HG03045 (cell line): ENCODE measurements at regions not wholly inside any gene's neighbourhood (a gene's known extent, or its start where the extent isn't known, plus 50 kb on each side); places are given as distances from the start of the nearest gene placed in this dataset.
"Not testable (repeated sequence)": the region's sequence is repeated elsewhere in the genome, so short reads cannot be mapped to it uniquely, and the experiment has no call there.

ENCODE experiments used
- ATAC-seq: cut with Tn5 transposase; IDR thresholded peaks from one replicate; pipeline ENCODE4 v1.9.1; 2021; ENCODE audit warnings: mild to moderate bottlenecking, moderate library complexity; ENCODE audit not compliant: unreplicated experiment

DNA sequence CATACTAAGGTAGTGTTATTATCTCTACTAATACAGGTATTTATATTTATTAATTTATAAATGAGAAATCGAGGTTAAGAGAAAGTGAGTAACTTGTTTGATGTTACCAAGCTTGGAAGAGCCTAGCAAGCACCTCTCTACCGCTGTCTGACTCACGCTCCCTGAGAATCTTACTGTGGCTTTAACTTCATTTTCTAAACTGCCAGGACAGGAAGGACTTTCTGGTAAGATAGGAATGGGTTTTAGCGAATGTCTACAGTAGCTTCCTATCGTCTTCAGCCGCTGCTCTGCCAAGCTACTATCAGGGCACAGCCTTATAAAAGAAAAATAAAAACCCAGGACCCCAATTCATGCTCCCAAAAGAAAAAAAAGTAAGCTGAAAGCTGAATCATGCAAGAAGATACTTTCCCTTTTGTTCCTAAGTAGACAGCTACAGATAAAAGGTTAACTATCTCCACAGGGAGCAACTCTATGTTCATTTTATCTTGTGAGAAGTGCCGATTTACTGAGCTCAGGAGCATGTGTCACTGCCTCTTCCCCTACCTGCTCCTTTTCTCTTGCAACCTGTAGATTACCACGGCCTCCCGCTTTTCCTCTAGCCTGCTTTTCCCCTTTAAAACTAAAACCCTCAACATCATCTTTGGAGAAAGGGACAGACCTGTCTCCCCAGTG is 60.2 kb downstream of the THNSL1 start:
- no peak for ATAC-seq

DNA sequence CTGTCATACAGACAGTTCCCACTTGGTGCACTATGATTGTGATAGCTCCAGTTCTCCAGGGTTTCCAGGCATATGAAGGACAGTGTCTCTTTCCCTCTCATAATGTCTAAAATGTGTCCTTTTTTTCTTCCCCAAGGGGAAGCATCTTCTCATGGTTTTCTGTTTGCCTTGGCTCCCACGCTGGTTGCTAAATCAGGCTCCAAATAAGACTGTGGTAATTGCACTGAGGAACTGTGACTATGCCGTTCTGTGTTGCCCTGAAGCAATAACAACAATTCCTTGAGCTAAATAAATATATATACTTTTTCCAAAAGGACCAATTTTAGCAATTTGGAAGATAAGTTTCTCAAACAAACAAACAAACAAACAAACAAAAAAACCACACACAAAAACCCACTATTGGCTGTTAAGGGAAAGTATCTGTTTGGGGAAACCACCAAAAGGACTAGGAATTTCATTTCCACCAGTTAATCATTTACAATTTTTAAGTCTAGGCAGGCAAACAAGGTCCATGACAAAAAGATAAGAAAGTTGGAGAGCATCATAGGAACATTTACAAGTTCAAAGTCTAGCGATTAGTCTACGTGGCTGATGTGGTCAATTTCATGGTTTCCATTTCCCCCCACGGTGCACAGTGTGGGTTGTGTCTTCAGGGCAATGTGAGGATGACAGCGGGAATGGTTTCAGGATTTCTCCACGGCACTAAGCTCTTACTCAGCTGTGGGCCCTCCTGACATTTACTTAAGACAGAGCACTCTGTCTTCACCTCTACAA is 62.4 kb downstream of the THNSL1 start:
- ATAC-seq: no peak

DNA sequence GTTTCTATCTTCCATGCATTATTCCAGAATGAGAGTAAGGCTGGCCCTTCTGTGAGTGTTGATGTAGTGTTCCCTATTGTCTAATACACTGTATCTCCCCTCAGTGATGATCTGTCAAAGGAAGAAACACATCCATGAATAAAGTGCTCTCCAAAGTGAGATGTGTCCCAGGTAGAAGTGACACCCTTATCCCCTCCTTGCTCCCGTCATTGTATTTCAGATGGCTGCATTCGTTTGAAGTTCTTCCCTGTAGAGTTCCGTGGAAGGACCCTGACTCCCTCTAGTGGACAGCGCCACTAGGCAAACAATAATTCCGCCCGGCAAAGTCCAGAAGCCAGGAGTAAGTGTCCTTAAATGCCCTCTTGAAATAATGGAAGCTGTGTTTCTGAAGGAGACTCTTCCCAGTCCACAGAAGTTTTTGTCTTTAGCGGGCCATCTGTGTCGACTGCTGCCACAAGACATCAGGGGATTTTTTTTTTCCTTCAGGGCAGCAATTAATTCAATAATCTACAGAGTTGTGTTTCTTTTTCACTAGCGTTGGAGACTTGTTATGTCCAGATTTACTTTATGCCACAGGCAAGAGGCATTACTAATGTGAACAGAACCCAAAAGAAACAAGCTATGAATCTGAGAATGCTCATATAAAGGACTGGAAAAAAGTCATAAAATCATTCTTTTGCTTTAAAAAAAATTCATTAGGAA is 64.6 kb downstream of the THNSL1 start:
- peak; percentile 74 for ATAC-seq

DNA sequence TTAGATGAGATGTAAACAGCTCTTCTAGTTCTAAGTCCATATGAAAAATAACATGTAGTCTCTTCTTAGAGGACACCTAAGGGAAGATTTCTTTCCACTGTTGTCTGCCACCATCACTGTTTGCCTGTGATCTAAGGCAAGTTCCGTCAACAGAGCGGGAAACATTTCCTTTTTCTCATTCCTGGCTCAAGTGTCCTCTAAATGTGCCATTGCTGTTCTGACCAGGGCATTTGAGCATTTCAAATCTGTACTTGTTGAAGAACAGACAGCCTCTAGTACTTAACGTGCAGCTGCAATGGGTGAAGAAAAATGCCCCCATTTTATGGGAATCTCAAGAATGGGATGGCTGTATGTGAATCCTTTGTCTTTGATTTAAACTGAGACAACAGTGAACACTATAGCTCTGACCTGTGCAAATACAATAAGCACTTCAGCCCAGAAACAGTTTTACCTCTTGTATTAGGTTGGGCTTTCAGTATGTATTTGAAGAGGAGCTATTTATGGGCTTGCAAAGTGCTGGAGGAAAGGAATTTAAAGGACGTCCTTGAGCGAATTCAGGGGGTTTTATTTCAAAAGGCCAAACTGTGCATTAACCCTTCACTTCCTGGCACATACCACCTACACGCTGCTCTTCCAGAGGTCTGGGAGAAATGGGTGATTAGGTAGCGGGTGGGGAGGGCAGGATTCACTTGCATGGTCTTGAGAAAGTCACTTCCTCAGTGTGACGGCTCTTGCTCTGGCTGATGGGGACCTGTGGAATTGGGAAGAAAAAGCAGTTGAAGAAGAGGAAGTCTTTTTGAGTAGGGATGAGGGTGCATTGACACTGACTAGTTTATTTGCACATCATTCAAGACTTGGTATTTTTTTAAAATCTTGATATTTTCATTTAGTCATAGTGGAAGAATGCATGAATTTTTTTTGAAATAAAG is 66.1 kb downstream of the THNSL1 start:
- no peak for ATAC-seq

DNA sequence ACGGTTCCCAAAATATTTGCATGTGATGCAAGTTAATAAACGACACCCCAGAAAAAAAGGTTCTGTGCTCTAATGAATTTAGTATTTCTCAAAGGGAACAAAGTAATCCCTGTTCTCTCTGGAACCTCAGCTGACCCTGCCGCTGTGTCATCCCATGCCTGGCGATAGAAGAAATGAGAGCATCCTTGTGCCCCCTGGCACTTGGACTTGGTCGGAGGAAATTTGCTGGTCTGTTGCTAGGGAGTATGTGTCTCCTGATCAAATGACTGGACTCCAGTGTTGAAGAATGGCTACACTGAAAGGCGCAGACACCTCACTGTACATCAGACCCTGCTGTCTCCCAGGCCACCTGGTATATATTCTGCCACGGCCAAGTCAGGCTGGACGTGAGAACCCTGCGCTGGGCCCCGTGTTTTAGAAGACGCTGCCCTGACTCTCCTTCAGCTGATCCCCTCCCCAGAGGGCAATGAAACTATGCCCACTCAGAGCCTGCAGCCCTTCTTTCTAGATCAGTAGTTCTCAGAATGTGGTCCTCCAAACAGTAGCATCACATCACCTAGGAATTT is 67.2 kb downstream of the THNSL1 start:
- no peak for ATAC-seq

DNA sequence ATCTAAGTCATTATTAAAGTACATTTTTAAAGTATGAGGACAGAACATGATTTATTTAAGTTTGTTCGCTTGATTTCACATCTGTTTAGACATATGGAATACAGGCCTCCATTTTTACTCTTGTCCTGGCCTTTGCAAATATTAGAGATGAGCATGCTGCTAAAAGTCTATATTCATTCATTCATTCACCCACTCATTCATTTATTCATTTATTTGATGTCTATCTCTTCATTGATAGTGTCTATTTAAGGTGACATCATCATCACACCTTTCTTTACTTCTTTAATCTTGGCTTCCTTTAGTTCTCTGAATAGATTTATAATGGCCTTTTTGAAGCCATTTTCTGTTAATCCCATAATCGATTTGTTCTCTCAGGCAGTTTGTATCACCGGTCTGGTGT is 68.0 kb downstream of the THNSL1 start:
- no peak for ATAC-seq

DNA sequence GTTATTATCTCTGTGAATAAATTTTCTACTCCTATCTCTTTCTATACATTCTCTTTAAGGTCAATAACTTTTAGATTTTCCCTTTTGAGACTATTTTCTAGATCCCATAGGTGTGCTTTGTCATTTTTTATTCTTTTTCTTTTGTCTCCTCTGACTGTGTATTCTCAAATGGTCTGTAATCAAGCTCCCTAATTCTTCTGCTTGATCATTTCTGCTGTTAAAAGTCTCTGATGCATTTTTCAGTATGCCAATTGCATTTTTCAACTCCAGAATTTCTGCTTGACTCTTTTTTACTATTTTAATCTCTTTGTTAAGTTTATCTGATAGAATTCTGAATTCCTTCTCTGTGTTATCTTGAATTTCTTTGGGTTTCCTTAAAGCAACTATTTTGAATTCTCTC is 78.2 kb downstream of the THNSL1 start:
- ATAC-seq: no peak

DNA sequence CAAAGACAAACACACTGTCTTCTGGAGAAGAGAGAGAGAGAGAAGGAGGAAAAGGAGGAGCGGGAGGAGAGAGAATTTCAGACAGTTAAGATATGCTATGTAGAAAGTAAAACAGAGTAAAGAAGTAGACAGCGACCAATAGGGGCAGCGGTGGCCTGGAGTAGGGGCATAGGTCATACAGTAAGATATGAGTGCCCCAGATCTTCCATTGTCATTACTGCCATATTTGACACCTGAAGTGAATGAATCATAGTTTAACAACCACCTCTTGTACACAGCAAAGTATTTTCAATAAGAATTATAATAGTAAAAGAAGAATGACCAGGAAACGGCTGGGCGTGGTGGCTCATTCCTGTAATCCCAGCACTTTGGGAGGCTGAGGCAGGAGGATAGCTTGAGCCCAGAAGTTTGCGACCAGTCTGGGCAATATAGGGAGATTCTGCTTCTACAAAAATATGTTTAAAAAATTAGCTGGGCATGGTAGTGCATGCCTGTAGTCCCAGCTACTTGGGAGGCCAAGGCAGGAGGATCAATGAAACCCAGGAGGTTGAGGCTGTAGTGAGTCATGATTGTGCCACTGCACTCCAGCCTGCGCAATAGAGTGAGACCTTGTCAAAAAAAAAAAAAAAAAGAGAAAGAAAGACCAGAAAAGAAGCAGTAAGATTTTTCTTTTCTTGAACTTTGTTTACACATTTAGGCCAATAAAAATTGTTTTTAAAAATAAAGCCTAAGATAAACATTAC is 77.0 kb upstream of the GPR158 start:
- ATAC-seq: no peak

DNA sequence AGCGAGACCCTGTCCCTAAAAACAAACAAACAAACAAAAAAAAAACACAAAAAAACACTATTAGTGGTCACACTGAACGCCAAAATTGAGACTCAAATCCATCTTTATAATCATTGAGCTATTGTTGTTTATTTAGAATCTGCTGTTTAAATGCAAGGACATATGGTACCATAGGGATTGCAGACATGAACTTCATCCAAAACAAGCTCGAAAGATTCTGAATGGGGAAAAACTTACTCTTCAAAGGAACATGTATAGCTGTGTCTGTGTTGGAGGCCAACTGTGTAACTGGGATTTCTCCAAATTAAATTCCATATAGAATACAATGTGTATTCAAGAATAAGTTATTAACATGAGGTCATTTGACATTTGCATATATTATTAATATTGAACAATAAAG is 74.7 kb upstream of the GPR158 start:
- no peak for ATAC-seq

DNA sequence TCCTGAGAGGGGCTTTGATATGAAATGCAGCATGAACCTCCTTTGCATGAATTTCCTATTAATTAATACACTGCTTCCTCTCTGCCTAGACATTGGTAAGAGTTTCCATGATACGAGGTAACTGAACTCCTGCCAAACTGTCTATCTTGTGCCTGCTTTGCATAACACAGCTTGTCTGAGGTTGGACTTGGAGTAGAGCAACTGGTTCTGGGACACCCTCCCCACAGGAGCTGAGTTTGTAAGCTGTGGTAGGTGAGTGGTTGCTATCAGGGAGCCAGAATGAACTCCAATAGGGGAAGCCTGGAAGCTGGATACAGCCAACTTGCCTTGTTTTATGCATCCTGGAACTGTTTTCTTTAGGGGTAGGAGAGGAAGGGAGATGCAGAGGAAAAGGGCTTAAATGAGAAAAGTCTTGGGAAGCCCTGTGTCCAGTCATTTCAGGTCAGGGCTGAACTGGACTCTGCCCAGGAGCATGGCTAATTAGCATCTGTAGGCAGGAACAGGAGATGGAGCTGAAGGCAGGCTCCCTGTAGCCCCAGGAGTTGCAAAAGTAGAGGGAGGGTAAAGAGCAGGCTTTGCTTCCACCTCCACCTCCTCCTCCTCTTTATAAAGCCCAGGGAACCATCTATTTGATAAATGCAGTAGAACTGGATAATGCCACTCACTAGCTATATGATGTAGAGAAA is 73.2 kb upstream of the GPR158 start:
- ATAC-seq: no peak

DNA sequence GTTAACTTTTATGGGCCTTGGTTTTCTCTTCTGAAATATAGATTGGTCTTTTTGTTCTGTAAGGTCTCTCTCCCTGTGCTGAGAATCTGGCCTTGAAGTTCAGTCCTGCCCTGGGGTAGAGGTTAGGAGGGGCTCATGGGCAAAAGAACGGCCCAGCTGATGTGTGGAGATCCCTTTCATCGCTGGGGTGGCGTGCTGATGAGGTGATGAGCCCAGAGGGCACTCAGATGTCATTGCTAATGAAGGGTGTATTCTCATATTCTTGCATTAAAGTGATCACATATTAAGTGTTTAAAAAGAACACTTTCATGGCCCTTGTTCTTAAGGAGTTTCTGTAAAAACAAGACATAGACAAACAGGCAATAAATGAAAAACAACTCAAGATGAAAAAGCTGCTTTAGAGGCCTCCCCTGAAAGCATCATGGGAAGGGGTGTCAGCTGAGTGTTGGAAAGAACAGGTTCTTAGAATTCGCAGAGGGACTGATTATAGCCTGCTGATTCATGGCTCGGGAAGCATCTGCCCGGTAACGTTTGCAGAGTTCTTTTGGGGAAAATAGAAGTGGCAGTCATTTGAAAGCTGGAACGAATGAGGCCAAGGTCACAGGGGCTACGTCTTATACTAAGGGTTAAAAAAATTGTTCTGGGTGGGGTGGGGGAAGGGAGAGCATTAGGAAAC is 72.5 kb upstream of the GPR158 start:
- no peak for ATAC-seq

DNA sequence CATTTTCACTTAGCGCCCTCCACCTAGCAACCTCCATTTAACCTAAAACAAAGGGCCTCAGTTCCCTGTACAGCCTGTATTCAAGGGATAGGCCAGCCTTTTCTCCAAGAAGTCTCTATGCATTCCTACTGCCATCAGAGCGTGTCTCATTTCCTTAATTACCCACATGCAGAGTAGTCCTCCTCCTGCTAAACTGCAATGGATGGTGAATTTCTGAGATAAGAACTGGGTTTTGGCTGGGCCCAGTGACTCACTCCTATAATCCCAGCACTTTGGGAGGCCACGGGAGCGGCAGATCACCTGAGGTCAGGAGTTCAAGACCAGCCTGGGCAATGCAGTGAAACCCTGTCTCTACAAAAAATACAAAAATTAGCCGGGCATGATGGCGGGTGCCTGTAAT is 71.1 kb upstream of the GPR158 start:
- no peak for ATAC-seq

DNA sequence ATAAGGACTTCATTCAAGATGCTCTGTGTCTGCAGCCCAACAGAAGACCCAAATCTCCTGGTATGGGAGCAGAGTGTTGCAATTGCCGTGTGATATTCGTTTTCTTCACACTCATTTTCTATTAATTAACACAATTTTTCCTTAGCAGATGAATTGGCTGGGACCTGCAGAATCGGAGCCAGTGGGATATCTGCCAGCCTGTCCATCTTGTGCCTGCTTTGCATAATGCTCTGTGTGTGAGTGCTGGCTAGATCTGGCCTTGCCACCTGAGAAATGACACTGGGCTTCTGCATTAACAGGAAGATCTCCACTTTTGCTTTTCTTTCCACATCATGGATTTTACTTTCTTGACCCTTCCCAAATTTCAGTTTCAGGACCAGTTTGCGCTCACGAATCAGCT is 70.4 kb upstream of the GPR158 start:
- no peak for ATAC-seq

DNA sequence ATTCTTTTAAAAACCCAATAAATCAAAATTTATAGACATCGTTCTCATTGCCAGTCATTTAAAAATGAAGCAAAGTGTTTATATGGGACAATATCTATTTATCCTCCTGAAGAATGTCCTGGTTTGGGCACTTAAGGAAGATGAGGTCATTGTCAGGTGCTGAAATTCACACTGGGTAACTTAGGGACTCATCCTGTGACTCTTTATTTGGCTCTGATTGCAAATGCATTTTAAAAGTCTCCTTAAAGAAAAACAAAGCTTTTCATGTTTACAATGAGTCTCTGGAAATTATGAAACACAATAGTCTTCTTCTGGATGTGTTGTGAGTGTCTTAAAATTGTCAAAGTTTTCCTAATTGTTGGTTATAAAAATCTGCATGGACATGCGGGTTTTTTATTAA is 69.5 kb upstream of the GPR158 start:
- no peak for ATAC-seq

DNA sequence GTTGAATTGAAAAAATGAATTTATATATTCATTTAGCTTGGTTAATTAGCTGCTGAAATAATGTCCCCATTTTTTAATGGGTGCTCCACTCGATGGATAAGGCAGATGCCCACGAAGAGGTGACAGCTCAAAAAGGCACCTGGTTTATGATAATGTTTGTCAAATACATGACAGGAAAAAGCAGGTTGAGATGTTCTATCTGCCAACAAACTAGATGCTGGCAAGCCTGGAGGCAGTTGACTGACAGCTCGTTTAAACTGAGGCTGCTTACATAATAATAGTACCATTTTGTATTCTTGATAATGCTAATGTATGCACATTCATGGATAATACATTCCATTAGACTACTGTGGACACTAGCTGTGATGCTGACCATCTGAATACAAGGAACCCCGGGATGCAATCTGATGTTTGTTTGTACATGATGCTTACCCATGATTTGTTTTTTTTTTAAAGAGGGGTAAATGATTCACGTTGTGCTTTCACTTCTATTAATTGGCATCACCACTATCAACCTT is 69.0 kb upstream of the GPR158 start:
- ATAC-seq: no peak

DNA sequence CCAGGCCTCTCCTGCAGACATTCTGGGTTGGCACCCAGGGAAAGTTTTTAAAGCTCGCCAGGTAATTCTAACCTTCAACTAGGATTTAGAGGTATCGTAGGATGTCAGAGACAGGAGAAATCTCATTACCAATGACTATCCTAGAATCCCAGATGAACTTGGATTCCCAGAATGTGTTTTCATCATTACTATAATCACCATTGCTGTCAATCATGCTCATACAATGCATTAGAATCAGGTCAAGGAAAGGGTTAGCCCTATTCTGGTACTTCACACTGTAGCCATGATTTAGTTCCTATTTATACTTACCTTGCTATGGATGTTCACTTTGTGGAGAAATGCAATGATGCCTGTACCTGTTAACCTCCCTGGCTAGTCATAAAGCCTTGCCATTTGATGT is 67.0 kb upstream of the GPR158 start:
- ATAC-seq: no peak

DNA sequence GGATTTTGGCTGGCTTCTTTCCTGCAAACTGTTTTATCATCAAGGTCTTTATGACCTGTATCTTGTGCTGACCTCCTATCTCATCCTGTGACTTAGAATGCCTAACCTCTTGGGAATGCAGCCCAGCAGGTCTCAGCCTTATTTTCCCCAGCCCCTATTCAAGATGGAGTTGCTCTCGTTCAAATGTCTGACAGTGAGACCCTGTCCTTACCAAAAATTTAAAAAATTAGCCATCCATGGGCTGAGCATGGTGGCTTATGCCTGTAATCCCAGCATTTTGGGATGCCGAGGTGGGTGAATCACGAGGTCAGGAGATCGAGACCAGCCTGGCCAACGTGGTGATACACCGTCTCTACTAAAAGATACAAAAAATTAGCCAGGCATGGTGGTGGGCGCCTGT is 64.9 kb upstream of the GPR158 start:
- ATAC-seq: not testable (repeated sequence)

DNA sequence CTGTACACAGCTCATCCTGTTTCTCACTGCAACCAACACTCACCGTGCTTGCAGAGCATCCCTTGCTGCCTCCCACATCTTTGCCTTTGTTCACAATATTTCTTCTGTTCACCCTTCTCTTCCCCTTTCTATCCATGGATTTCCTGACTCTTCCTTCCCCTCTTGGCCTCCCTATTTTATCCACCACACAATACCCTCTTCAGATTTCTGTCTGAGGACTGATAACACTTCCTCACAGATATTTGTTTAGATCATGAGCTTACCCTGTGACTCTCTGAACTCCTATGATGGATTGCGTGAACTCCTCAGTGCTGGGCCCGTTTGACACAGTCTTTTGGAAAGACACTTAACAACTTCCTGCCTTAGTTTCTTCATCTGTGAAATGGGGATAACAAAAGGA is 62.8 kb upstream of the GPR158 start:
- no peak for ATAC-seq
